MM.1S (cell line): ENCODE measurements at regions not wholly inside any gene's neighbourhood (a gene's known extent, or its start where the extent isn't known, plus 50 kb on each side); places are given as distances from the start of the nearest gene placed in this dataset.
A peak's percentile ranks its signal among the peaks of the same experiment; 100 is the strongest.

ENCODE experiments used
- DNase-seq: peaks from one replicate; pipeline ENCODE4 v3.0.0-alpha.2; 2015
- H2AFZ ChIP-seq: fragments of 300-600 bp; sonication (generic); 2 replicates; pipeline ENCODE4 v1.6.0; 2016; ENCODE audit warnings: antibody characterized with exemption, low read length
- H3F3A ChIP-seq: fragments of 300-600 bp; sonication (generic); 2 replicates; pipeline ENCODE4 v1.6.1; 2016; ENCODE audit warnings: mild to moderate bottlenecking, antibody characterized with exemption, low read length, moderate library complexity, mixed read lengths; ENCODE audit not compliant: insufficient read depth
- H3K27ac ChIP-seq: fragments of 300-600 bp; sonication (generic); 2 replicates; pipeline ENCODE4 v1.5.1; 2016; ENCODE audit warnings: mild to moderate bottlenecking, low read length
- H3K27me3 ChIP-seq: fragments of 300-600 bp; sonication (generic); replicated peaks from 2 replicates; pipeline ENCODE4 v1.6.0; 2016; ENCODE audit warnings: low read length; ENCODE audit not compliant: insufficient read depth
- H3K36me3 ChIP-seq: fragments of 300-600 bp; sonication (generic); replicated peaks from 2 replicates; pipeline ENCODE4 v1.6.1; 2016; ENCODE audit warnings: mild to moderate bottlenecking, low read length, mixed read lengths; ENCODE audit not compliant: insufficient read depth
- H3K4me1 ChIP-seq: fragments of 300-600 bp; sonication (generic); 2 replicates; pipeline ENCODE4 v1.6.1; 2016; ENCODE audit warnings: low read length, mixed read lengths
- H3K4me2 ChIP-seq: fragments of 300-600 bp; sonication (generic); 2 replicates; pipeline ENCODE4 v1.6.0; 2016; ENCODE audit warnings: low read depth, low read length
- H3K4me3 ChIP-seq: fragments of 300-600 bp; sonication (generic); 2 replicates; pipeline ENCODE4 v1.5.1; 2016; ENCODE audit warnings: low read length, mixed read lengths
- H3K79me2 ChIP-seq: fragments of 300-600 bp; sonication (generic); 2 replicates; pipeline ENCODE4 v1.6.1; 2016; ENCODE audit warnings: mixed run types, low read length, mixed read lengths
- H3K9ac ChIP-seq: fragments of 300-600 bp; sonication (generic); 2 replicates; pipeline ENCODE4 v1.6.1; 2016; ENCODE audit warnings: low read length, mixed read lengths
- H3K9me2 ChIP-seq: fragments of 300-600 bp; sonication (generic); replicated peaks from 2 replicates; pipeline ENCODE4 v1.6.1; 2016; ENCODE audit warnings: mild to moderate bottlenecking, low read length, mixed read lengths; ENCODE audit not compliant: insufficient read depth
- H3K9me3 ChIP-seq: fragments of 300-600 bp; sonication (generic); replicated peaks from 2 replicates; pipeline ENCODE4 v1.6.1; 2016; ENCODE audit warnings: mild to moderate bottlenecking, low read length, mixed read lengths; ENCODE audit not compliant: insufficient read depth
- H4K20me1 ChIP-seq: fragments of 300-600 bp; sonication (generic); 2 replicates; pipeline ENCODE4 v1.6.1; 2016; ENCODE audit warnings: mild to moderate bottlenecking, low read length, moderate library complexity, mixed read lengths; ENCODE audit not compliant: insufficient read depth
- EZH2 ChIP-seq: fragments of 300-600 bp; sonication (generic); optimal IDR thresholded peaks from 2 replicates; pipeline ENCODE3; 2017; ENCODE audit warnings: low read depth, mild to moderate bottlenecking, antibody characterized with exemption, low read length, mixed read lengths
- EZH2phosphoT487 ChIP-seq: fragments of 300-600 bp; sonication (generic); IDR thresholded peaks from 2 replicates; pipeline ENCODE4 v1.6.1; 2018; ENCODE audit warnings: antibody characterized with exemption, low read length
- TF ChIP-seq, protein P1 (sequence below): fragments of 300-600 bp; sonication (generic); IDR thresholded peaks from 2 replicates; pipeline ENCODE4 v1.5.1; 2016; ENCODE audit warnings: antibody characterized with exemption, low read length, mixed read lengths

DNA sequence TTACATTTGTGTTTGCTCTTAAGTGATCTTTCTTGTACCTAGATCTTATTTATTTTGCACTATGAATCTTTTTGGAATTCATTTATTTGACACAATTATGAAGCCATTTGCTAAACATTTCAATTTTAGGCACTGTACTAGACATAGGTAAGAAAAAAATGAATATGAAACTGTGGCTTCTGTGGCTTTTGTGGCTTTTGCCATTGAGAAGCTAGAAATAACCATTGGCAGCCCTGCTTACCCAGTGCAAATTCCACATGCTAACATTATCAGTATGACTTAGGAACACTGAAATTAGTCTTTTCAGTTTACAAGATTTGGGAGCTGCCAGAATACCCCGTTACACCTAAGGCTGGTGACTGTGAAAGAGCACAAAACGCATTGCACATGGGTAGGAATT, 60.1 kb downstream of the FSCB start:
- H3K4me3 ChIP-seq = no peak overlapping the region
- H3F3A ChIP-seq = no peaks in the 10 kb centered on the region
- no peak overlapping the region for H2AFZ ChIP-seq
- no peaks in the 10 kb centered on the region for H3K36me3 ChIP-seq
- H3K27ac ChIP-seq = no peak overlapping the region
- peak; percentile 64 for DNase-seq
- no peaks in the 10 kb centered on the region for H3K79me2 ChIP-seq
- TF ChIP-seq EZH2 (no peak), EZH2phosphoT487 (no peak)
- TF ChIP-seq, protein P1, sequence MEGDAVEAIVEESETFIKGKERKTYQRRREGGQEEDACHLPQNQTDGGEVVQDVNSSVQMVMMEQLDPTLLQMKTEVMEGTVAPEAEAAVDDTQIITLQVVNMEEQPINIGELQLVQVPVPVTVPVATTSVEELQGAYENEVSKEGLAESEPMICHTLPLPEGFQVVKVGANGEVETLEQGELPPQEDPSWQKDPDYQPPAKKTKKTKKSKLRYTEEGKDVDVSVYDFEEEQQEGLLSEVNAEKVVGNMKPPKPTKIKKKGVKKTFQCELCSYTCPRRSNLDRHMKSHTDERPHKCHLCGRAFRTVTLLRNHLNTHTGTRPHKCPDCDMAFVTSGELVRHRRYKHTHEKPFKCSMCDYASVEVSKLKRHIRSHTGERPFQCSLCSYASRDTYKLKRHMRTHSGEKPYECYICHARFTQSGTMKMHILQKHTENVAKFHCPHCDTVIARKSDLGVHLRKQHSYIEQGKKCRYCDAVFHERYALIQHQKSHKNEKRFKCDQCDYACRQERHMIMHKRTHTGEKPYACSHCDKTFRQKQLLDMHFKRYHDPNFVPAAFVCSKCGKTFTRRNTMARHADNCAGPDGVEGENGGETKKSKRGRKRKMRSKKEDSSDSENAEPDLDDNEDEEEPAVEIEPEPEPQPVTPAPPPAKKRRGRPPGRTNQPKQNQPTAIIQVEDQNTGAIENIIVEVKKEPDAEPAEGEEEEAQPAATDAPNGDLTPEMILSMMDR = no peak
- H4K20me1 ChIP-seq = no peaks in the 10 kb centered on the region
- no peaks in the 10 kb centered on the region for H3K27me3 ChIP-seq
- no peak overlapping the region for H3K9ac ChIP-seq
- H3K9me2 ChIP-seq = no peaks in the 10 kb centered on the region
- H3K4me1 ChIP-seq = peaks cover 4% of the 10 kb centered on the region
- 0 out of 2 replicates have a peak overlapping the region, but pooled peaks have one; percentile 15 for H3K4me2 ChIP-seq
- H3K9me3 ChIP-seq = no peaks in the 10 kb centered on the region

DNA sequence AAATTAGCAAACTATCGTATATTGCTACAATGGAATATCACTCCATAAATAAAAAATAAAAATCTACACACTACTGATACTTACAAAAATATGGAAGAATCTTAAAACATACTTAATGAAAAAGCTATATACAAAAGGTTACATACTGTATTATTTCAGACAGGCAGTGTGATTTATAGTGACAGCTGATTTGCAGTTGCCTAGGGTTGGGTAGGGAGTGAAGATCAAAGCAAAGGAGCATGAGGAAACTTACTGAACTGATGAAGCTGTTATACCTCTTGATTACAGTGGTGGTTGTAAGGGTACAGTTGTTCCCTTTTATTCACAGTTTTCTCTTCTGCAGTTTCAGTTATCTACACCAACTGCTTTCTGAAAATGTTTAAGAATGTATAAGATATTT, 62.6 kb downstream of the FSCB start:
- no peak overlapping the region for H3K4me3 ChIP-seq
- H3F3A ChIP-seq = no peaks in the 10 kb centered on the region
- no peak overlapping the region for H3K27ac ChIP-seq
- no peaks in the 10 kb centered on the region for H3K9me3 ChIP-seq
- TF ChIP-seq EZH2phosphoT487 = no peak
- TF ChIP-seq EZH2 = no peak
- TF ChIP-seq, protein P1 = no peak
- no peaks in the 10 kb centered on the region for H3K9me2 ChIP-seq
- H2AFZ ChIP-seq = no peak overlapping the region
- H3K4me2 ChIP-seq = no peak overlapping the region
- no peak for DNase-seq
- no peak overlapping the region for H3K9ac ChIP-seq
- no peaks in the 10 kb centered on the region for H3K79me2 ChIP-seq
- H4K20me1 ChIP-seq = no peaks in the 10 kb centered on the region
- no peaks in the 10 kb centered on the region for H3K27me3 ChIP-seq
- no peaks in the 10 kb centered on the region for H3K36me3 ChIP-seq
- peaks cover 4% of the 10 kb centered on the region for H3K4me1 ChIP-seq

- no peak for TF ChIP-seq EZH2phosphoT487
- TF ChIP-seq, protein P1 = no peak
- TF ChIP-seq EZH2 = no peak
- H3K79me2 ChIP-seq = no peaks in the 10 kb centered on the region
- H2AFZ ChIP-seq = no peak overlapping the region
- no peaks in the 10 kb centered on the region for H3K36me3 ChIP-seq
- no peaks in the 10 kb centered on the region for H3K27me3 ChIP-seq
- H3K4me1 ChIP-seq = no peaks in the 10 kb centered on the region
- no peaks in the 10 kb centered on the region for H3K9me3 ChIP-seq
- no peak overlapping the region for H3K4me3 ChIP-seq
- H4K20me1 ChIP-seq = no peaks in the 10 kb centered on the region
- no peak overlapping the region for H3K4me2 ChIP-seq
- no peak for DNase-seq
- H3F3A ChIP-seq = no peaks in the 10 kb centered on the region
- no peak overlapping the region for H3K27ac ChIP-seq
- H3K9ac ChIP-seq = no peak overlapping the region
- no peaks in the 10 kb centered on the region for H3K9me2 ChIP-seq
Observed at GRCh38 chr14:44438936-44439335, 68.1 kb downstream of the FSCB start.
